T-helper 1 cell treated with Interleukin-12 subunit alpha and Interleukin-12 subunit beta and Interleukin-4 antibody, amounts not matched to agents 30 μg/mL and 1 μg/mL, for 36 hours (primary cell): ENCODE measurements at regions not wholly inside any gene's neighbourhood (a gene's known extent, or its start where the extent isn't known, plus 50 kb on each side); places are given as distances from the start of the nearest gene placed in this dataset.

Source experiments
- H3K27ac Mint-ChIP-seq: one replicate; pipeline ENCODE4 v1.8.0; 2021; ENCODE audit warnings: mild to moderate bottlenecking, mixed read lengths
- H3K27me3 Mint-ChIP-seq: one replicate; pipeline ENCODE4 v1.8.0; 2021; ENCODE audit warnings: low read depth, mixed read lengths
- H3K36me3 Mint-ChIP-seq: one replicate; pipeline ENCODE4 v1.8.0; 2021; ENCODE audit warnings: low read depth, mixed read lengths
- H3K4me1 Mint-ChIP-seq: one replicate; pipeline ENCODE4 v1.8.0; 2021; ENCODE audit warnings: low read depth, mixed read lengths
- H3K4me3 Mint-ChIP-seq: one replicate; pipeline ENCODE4 v1.8.0; 2021; ENCODE audit warnings: mild to moderate bottlenecking, moderate library complexity, mixed read lengths
- H3K9me3 Mint-ChIP-seq: one replicate; pipeline ENCODE4 v1.8.0; 2021; ENCODE audit warnings: mixed read lengths

- no peaks in the 10 kb centered on the region for H3K36me3 Mint-ChIP-seq
- H3K9me3 Mint-ChIP-seq = no peaks in the 10 kb centered on the region
- H3K4me1 Mint-ChIP-seq = no peaks in the 10 kb centered on the region
- no peak overlapping the region for H3K27ac Mint-ChIP-seq
- no peak overlapping the region for H3K4me3 Mint-ChIP-seq
- no peaks in the 10 kb centered on the region for H3K27me3 Mint-ChIP-seq
These were observed 370.4 kb downstream of the TUSC7 start for GRCh38 chr3:117079997-117080396.

GRCh38 chr3:117080872-117081271, 371.3 kb downstream of the TUSC7 start:
- Mint-ChIP-seq H3K4me3 (no peak overlapping the region), H3K36me3 (no peaks in the 10 kb centered on the region), H3K9me3 (no peaks in the 10 kb centered on the region), H3K4me1 (no peaks in the 10 kb centered on the region), H3K27ac (no peak overlapping the region), H3K27me3 (no peaks in the 10 kb centered on the region)

- no peak overlapping the region for H3K27ac Mint-ChIP-seq
- no peaks in the 10 kb centered on the region for H3K9me3 Mint-ChIP-seq
- no peaks in the 10 kb centered on the region for H3K27me3 Mint-ChIP-seq
- no peaks in the 10 kb centered on the region for H3K4me1 Mint-ChIP-seq
- no peaks in the 10 kb centered on the region for H3K36me3 Mint-ChIP-seq
- no peak overlapping the region for H3K4me3 Mint-ChIP-seq
These were observed 374.7 kb downstream of the TUSC7 start for GRCh38 chr3:117084277-117084676.

DNA sequence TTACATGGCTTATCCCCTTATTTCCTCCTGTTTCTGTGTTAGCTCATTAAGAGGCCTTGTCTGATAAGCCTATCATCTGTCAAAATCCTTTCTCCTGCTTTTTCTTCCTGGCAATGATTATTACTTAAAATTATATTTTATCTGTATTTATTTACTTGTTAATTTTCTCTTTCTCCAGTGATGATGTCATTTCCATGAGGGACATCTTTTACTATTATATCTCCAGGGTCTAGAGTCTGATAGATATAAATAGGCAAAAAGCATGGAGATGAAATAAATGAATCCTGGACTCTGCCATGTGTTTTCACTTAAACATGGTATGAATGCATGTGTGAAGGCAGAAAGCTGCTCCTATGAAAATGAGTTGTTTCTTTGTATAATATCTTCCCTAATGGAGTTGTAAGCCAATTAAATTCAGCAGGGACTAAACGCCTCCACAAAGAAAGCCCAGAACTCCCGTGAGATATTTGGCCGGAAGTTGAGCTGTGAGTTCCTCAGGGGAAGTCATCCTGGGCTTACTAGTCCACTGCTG, 375.2 kb downstream of the TUSC7 start:
- Mint-ChIP-seq H3K4me1 (no peaks in the 10 kb centered on the region), H3K9me3 (no peaks in the 10 kb centered on the region), H3K36me3 (no peaks in the 10 kb centered on the region), H3K27ac (no peak overlapping the region), H3K4me3 (no peak overlapping the region), H3K27me3 (no peaks in the 10 kb centered on the region)

GRCh38 chr3:117091676-117092075, 382.1 kb downstream of the TUSC7 start:
- H3K27ac Mint-ChIP-seq = no peak overlapping the region
- H3K9me3 Mint-ChIP-seq = peaks cover 8% of the 10 kb centered on the region
- no peak overlapping the region for H3K4me3 Mint-ChIP-seq
- H3K36me3 Mint-ChIP-seq = no peaks in the 10 kb centered on the region
- H3K4me1 Mint-ChIP-seq = no peaks in the 10 kb centered on the region
- H3K27me3 Mint-ChIP-seq = no peaks in the 10 kb centered on the region

DNA sequence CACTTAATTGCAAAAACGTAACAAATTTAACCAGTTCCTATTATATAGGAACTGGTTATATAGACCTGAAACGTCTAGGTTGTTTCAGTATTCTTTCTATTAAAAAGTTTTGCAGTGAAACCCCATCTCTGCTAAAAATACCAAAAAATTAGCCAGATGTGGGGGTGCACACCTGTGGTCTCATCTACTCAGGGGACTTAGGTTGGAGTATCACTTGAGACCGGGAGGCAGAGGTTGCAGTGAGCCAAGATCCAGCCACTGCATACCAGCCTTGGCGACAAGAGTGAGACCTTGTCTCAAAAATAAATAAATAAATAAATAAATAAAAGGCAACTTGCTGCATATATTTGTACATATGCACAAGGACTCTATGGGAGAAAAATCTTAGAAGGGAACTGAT, 387.0 kb downstream of the TUSC7 start:
- no peaks in the 10 kb centered on the region for H3K4me1 Mint-ChIP-seq
- no peaks in the 10 kb centered on the region for H3K27me3 Mint-ChIP-seq
- H3K9me3 Mint-ChIP-seq = peaks cover 3% of the 10 kb centered on the region
- no peak overlapping the region for H3K4me3 Mint-ChIP-seq
- H3K36me3 Mint-ChIP-seq = no peaks in the 10 kb centered on the region
- no peak overlapping the region for H3K27ac Mint-ChIP-seq

- Mint-ChIP-seq H3K4me3 (no peak overlapping the region), H3K9me3 (peaks cover 3% of the 10 kb centered on the region), H3K27me3 (no peaks in the 10 kb centered on the region), H3K27ac (no peak overlapping the region), H3K36me3 (no peaks in the 10 kb centered on the region), H3K4me1 (no peaks in the 10 kb centered on the region)
These were observed 387.8 kb downstream of the TUSC7 start for GRCh38 chr3:117097351-117097750.

GRCh38 chr3:117101697-117102096, 392.1 kb downstream of the TUSC7 start:
- Mint-ChIP-seq H3K4me1 (no peaks in the 10 kb centered on the region), H3K4me3 (no peak overlapping the region), H3K36me3 (no peaks in the 10 kb centered on the region), H3K27ac (no peak overlapping the region), H3K27me3 (no peaks in the 10 kb centered on the region), H3K9me3 (no peaks in the 10 kb centered on the region)

DNA sequence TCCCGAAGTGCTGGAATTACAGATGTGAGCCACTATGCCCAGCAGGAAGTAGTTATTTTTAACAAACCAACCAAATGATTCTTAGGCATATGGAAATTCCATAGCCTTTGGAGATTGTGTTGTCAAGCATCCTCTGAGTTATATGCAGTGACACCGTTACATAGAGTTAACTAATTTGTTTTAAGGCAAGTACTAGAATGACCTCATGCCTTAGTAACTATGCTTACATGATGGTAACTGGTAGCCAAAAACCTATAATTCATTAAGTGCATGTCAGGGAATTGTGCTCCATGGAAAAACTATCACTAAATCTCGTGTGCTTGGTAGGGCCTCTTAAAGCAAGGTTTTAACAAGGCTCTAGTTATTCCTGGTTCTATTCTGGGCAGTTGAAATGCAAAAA, 392.8 kb downstream of the TUSC7 start:
- Mint-ChIP-seq H3K27me3 (no peaks in the 10 kb centered on the region), H3K36me3 (no peaks in the 10 kb centered on the region), H3K4me1 (no peaks in the 10 kb centered on the region), H3K4me3 (no peak overlapping the region), H3K9me3 (no peaks in the 10 kb centered on the region), H3K27ac (no peak overlapping the region)

GRCh38 chr3:117103675-117104074, 394.1 kb downstream of the TUSC7 start:
- H3K9me3 Mint-ChIP-seq = no peaks in the 10 kb centered on the region

DNA sequence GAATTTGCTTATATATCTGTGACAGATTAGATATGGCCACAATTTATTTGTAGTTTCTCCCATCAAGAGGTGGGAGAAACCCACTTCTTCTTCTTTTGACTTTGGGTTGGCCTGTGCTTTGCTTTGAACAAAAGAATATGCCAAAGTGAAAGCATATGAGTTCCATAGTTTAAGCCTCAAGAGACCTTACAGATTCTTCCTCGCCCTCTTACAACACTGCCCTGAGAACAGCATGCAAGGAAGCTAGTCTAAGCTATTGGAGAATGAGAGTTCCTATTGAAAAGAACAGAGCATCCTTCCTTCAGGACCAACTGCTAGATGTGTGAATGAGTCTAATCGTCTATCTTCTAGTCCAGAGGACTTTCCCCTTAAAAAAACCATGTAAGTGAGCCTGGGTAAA, 394.8 kb downstream of the TUSC7 start:
- no peak overlapping the region for H3K4me3 Mint-ChIP-seq
- H3K27me3 Mint-ChIP-seq = no peaks in the 10 kb centered on the region
- H3K4me1 Mint-ChIP-seq = no peaks in the 10 kb centered on the region
- no peak overlapping the region for H3K27ac Mint-ChIP-seq
- no peaks in the 10 kb centered on the region for H3K36me3 Mint-ChIP-seq
- no peaks in the 10 kb centered on the region for H3K9me3 Mint-ChIP-seq

More at GRCh38 chr3:117103675-117104074, 394.1 kb downstream of the TUSC7 start:
- Mint-ChIP-seq H3K4me1 (no peaks in the 10 kb centered on the region), H3K4me3 (no peak overlapping the region), H3K27ac (no peak overlapping the region), H3K27me3 (no peaks in the 10 kb centered on the region), H3K36me3 (no peaks in the 10 kb centered on the region)

GRCh38 chr3:117104792-117105191, 395.2 kb downstream of the TUSC7 start:
- Mint-ChIP-seq H3K4me3 (no peak overlapping the region), H3K4me1 (no peaks in the 10 kb centered on the region), H3K9me3 (no peaks in the 10 kb centered on the region), H3K27ac (no peak overlapping the region), H3K36me3 (no peaks in the 10 kb centered on the region), H3K27me3 (no peaks in the 10 kb centered on the region)

DNA sequence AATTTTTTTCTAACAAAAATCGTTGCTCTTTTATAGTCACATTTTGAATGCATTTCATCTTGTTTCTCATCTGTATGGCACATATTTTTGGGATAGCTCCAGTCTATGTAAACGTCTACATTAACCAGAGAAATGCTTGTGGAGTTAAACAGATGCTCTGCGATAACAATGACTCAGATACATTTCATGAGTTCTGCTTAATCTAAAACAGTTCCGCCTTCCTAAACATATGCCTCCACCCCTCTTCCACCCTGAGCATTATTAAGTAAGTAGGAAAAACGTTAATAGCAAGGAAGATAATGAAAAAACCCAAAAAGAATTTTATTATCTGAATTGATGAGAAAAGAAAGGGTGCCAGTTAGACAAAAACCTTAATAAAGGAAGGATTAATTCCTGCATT, 396.1 kb downstream of the TUSC7 start:
- Mint-ChIP-seq H3K9me3 (no peaks in the 10 kb centered on the region), H3K36me3 (no peaks in the 10 kb centered on the region)

GRCh38 chr3:117106396-117106795, 396.8 kb downstream of the TUSC7 start:
- Mint-ChIP-seq H3K36me3 (no peaks in the 10 kb centered on the region), H3K4me3 (no peak overlapping the region), H3K27me3 (no peaks in the 10 kb centered on the region), H3K4me1 (no peaks in the 10 kb centered on the region), H3K27ac (no peak overlapping the region), H3K9me3 (no peaks in the 10 kb centered on the region)

More for the DNA sequence above, 396.1 kb downstream of the TUSC7 start:
- H3K4me3 Mint-ChIP-seq = no peak overlapping the region
- H3K4me1 Mint-ChIP-seq = no peaks in the 10 kb centered on the region
- H3K27me3 Mint-ChIP-seq = no peaks in the 10 kb centered on the region
- H3K27ac Mint-ChIP-seq = no peak overlapping the region

DNA sequence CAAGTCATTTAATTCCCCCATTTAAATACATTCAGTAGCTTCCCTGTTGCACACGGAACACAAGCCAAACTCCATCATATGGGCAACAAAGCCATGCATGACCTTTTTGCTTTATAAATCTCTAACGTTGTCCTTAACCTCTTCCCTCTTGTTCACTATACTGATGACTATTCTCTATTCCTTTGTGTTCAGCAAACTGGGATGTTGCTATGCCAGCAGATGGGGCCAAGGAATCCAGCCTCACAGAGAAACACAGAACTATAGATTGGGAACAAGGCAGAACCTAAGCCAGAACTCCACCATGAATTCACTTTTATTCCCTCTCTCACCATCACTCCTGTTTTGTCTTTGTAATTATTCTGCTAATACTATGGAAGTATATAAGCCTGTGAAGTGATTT, 398.4 kb downstream of the TUSC7 start:
- no peak overlapping the region for H3K27ac Mint-ChIP-seq
- no peaks in the 10 kb centered on the region for H3K36me3 Mint-ChIP-seq
- no peak overlapping the region for H3K4me3 Mint-ChIP-seq
- no peaks in the 10 kb centered on the region for H3K9me3 Mint-ChIP-seq
- no peaks in the 10 kb centered on the region for H3K27me3 Mint-ChIP-seq
- H3K4me1 Mint-ChIP-seq = no peaks in the 10 kb centered on the region

DNA sequence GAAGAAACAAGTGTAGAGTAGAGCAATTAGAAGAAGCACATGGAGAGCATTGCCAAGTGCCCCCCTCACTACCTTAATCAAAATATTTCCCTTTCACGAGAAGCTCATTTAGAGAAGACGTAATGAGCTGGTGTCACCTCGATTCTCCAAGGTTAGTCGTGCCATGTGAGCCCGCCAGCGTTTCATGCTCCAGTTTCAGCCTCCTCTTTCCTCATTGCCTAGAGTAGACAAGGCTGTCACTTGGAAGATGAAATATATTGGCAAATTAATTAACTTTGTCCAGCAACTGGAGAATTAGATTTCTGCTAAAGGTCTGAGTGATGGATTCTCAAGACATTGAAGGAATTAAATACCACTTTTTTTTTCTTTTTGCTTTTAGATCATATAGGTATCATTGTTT, 399.6 kb downstream of the TUSC7 start:
- Mint-ChIP-seq H3K27me3 (no peaks in the 10 kb centered on the region), H3K27ac (no peak overlapping the region), H3K4me1 (no peaks in the 10 kb centered on the region), H3K9me3 (no peaks in the 10 kb centered on the region), H3K4me3 (no peak overlapping the region), H3K36me3 (no peaks in the 10 kb centered on the region)
